IMR-90 (cell line): ENCODE measurements at regions not wholly inside any gene's neighbourhood (a gene's known extent, or its start where the extent isn't known, plus 50 kb on each side); places are given as distances from the start of the nearest gene placed in this dataset.
"Not testable (repeated sequence)": the region's sequence is repeated elsewhere in the genome, so short reads cannot be mapped to it uniquely, and the experiment has no call there.

Experiments
- ATAC-seq: fragments of 200-7000 bp; cut with Tn5 transposase; 2 replicates; pipeline ENCODE4 v1.9.1; 2020; ENCODE audit warnings: low read depth, mild to moderate bottlenecking, moderate library complexity
- BruUV-seq: library from RNA; stranded (reverse); fragments of 400-500 nt; replicated peaks from 2 replicates; lab custom pipeline; 2021; lab: Mats Ljungman, UMichigan
- CTCF ChIA-PET: fragments of 300-600 bp; formaldehyde crosslinking; extraction: SDS; loops from one replicate; lab custom pipeline; 2021; ENCODE audit warnings: antibody characterized with exemption; lab: Yijun Ruan, JAX
- POLR2A ChIA-PET: fragments of 300-600 bp; sonication (Branson Sonifier 250); formaldehyde crosslinking; loops from one replicate; lab custom pipeline; 2022; ENCODE audit warnings: antibody characterized with exemption; ENCODE audit not compliant: unreplicated experiment; lab: Charles Lee
- DNase-seq: peaks from one replicate; pipeline ENCODE4 v3.0.0; 2013
- H2AFZ ChIP-seq: replicated peaks from 2 replicates; pipeline ENCODE3; 2013; ENCODE audit warnings: low read length, mild to moderate bottlenecking; ENCODE audit not compliant: poor library complexity
- H2AK5ac ChIP-seq: 2 replicates; pipeline ENCODE4 v1.6.1; 2013; ENCODE audit warnings: low read depth, low read length, inconsistent platforms
- H2AK9ac ChIP-seq: replicated peaks from 2 replicates; pipeline ENCODE3; 2013; ENCODE audit warnings: mild to moderate bottlenecking, low read depth, low read length, moderate library complexity; ENCODE audit not compliant: poor library complexity
- H2BK120ac ChIP-seq: 2 replicates; pipeline ENCODE4 v1.6.1; 2013; ENCODE audit warnings: low read depth, low read length, inconsistent platforms
- H2BK15ac ChIP-seq: 3 replicates; pipeline ENCODE4 v1.6.1; 2013; ENCODE audit warnings: low read depth, low read length, inconsistent platforms
- H2BK20ac ChIP-seq: 2 replicates; pipeline ENCODE4 v1.6.1; 2013; ENCODE audit warnings: low read depth, mild to moderate bottlenecking, inconsistent platforms, low read length, moderate library complexity
- H2BK5ac ChIP-seq: 2 replicates; pipeline ENCODE4 v1.6.1; 2013; ENCODE audit warnings: mild to moderate bottlenecking, low read depth, low read length, inconsistent platforms; ENCODE audit not compliant: poor library complexity, severe bottlenecking
- H3K14ac ChIP-seq: replicated peaks from 2 replicates; pipeline ENCODE4 v1.6.1; 2013; ENCODE audit warnings: low read depth, low read length, inconsistent platforms
- H3K18ac ChIP-seq: 2 replicates; pipeline ENCODE4 v1.6.1; 2013; ENCODE audit warnings: low read depth, low read length, control low read depth
- H3K23ac ChIP-seq: 2 replicates; pipeline ENCODE4 v1.6.1; 2013; ENCODE audit warnings: low read depth, low read length, inconsistent platforms
- H3K27ac ChIP-seq: 2 replicates; pipeline ENCODE4 v1.5.1; 2013; ENCODE audit warnings: mild to moderate bottlenecking, control low read depth, low read length; ENCODE audit not compliant: insufficient read depth
- H3K27me3 ChIP-seq: 2 replicates; pipeline ENCODE4 v1.6.1; 2013; ENCODE audit warnings: low read length; ENCODE audit not compliant: control insufficient read depth, insufficient read depth
- H3K36me3 ChIP-seq: 2 replicates; pipeline ENCODE4 v1.6.1; 2013; ENCODE audit warnings: low read length, mixed read lengths; ENCODE audit not compliant: control insufficient read depth, insufficient read depth
- H3K4ac ChIP-seq: 2 replicates; pipeline ENCODE4 v1.6.1; 2013; ENCODE audit warnings: low read depth, low read length, inconsistent platforms
- H3K4me1 ChIP-seq: 2 replicates; pipeline ENCODE4 v1.6.1; 2013; ENCODE audit warnings: low read length, mixed read lengths; ENCODE audit not compliant: control insufficient read depth, insufficient read depth
- H3K4me2 ChIP-seq: 2 replicates; pipeline ENCODE4 v1.6.1; 2013; ENCODE audit warnings: low read depth, mild to moderate bottlenecking, control low read depth, low read length, moderate library complexity
- H3K4me3 ChIP-seq: 2 replicates; pipeline ENCODE4 v1.5.1; 2013; ENCODE audit warnings: low read depth, mild to moderate bottlenecking, control low read depth, low read length, moderate library complexity; ENCODE audit not compliant: insufficient read depth
- H3K56ac ChIP-seq: 2 replicates; pipeline ENCODE4 v1.6.1; 2013; ENCODE audit warnings: low read length, inconsistent platforms; ENCODE audit not compliant: insufficient read depth; ENCODE audit errors: extremely low read depth
- H3K79me1 ChIP-seq, 2 experiments: 2 replicates each; pipeline ENCODE4 v1.6.1; 2013; ENCODE audit warnings: low read length in 2 of 2, inconsistent platforms in 1 of 2, low read depth in 1 of 2
- H3K9ac ChIP-seq: 2 replicates; pipeline ENCODE4 v1.6.1; 2013; ENCODE audit warnings: low read depth, low read length, control low read depth
- H3K9me1 ChIP-seq: 2 replicates; pipeline ENCODE4 v1.6.1; 2013; ENCODE audit warnings: low read length, inconsistent platforms; ENCODE audit not compliant: insufficient read depth
- H3K9me3 ChIP-seq: 2 replicates; pipeline ENCODE4 v1.6.1; 2013; ENCODE audit warnings: low read length; ENCODE audit not compliant: control insufficient read depth, insufficient read depth
- H4K20me1 ChIP-seq: 2 replicates; pipeline ENCODE4 v1.6.1; 2013; ENCODE audit warnings: low read length, inconsistent platforms; ENCODE audit not compliant: insufficient read depth
- H4K5ac ChIP-seq: 2 replicates; pipeline ENCODE4 v1.6.1; 2013; ENCODE audit warnings: mild to moderate bottlenecking, low read depth, low read length, control low read depth
- H4K8ac ChIP-seq, 2 experiments: 2 replicates each; pipeline ENCODE4 v1.6.1; 2013; ENCODE audit warnings: low read depth in 2 of 2, low read length in 2 of 2, control low read depth in 1 of 2, inconsistent platforms in 1 of 2
- H4K91ac ChIP-seq: 2 replicates; pipeline ENCODE4 v1.6.1; 2013; ENCODE audit warnings: low read depth, low read length, inconsistent platforms; ENCODE audit not compliant: insufficient read depth
- WGBS, 2 experiments: methylation state at CpG; one replicate each; pipeline versions ENCODE4 v1.1.5 to v1.1.7; 2013; ENCODE audit warnings: missing lambda C conversion rate in 2 of 2; ENCODE audit not compliant: insufficient read length in 1 of 2; ENCODE audit errors: extremely low coverage in 2 of 2; 5-methylcytosine and 5-hydroxymethylcytosine counted together
- dilution Hi-C: fragments of 300-500 bp; cut with HindIII; formaldehyde crosslinking; loops from one replicate; pipeline ENCODE4 v1.14.3; 2018; ENCODE audit warnings: low sequenced_read_pairs; ENCODE audit not compliant: unreplicated experiment
- in situ Hi-C: fragments of 300-500 bp; cut with MboI; formaldehyde crosslinking; loops from 3 replicates; pipeline ENCODE4 v1.14.3; 2019; ENCODE audit warnings: low sequenced_read_pairs, inconsistent platforms, mixed read lengths
- intact Hi-C: fragments of 100-400 bp; cut with micrococcal nuclease; formaldehyde crosslinking; loops from 2 replicates; pipeline ENCODE4 v1.10.0; 2022

- H3K14ac ChIP-seq, intact Hi-C loops, H2BK120ac ChIP-seq, H2AFZ ChIP-seq, POLR2A ChIA-PET, ATAC-seq, H3K56ac ChIP-seq, H3K9me3 ChIP-seq, dilution Hi-C loops, H2AK5ac ChIP-seq, H3K9ac ChIP-seq, H3K4me2 ChIP-seq, H4K5ac ChIP-seq, H3K18ac ChIP-seq, H2BK5ac ChIP-seq, CTCF ChIA-PET, H3K23ac ChIP-seq, in situ Hi-C loops, H3K27ac ChIP-seq, H3K4ac ChIP-seq, H2BK15ac ChIP-seq, H3K27me3 ChIP-seq, H3K9me1 ChIP-seq, H3K4me3 ChIP-seq, DNase-seq, H3K4me1 ChIP-seq, H2BK20ac ChIP-seq, H4K91ac ChIP-seq, H4K8ac ChIP-seq, H4K20me1 ChIP-seq, H3K36me3 ChIP-seq, BruUV-seq, H2AK9ac ChIP-seq: not testable (repeated sequence)
- H3K79me1 ChIP-seq = peaks cover 20 to 27% of the 10 kb centered on the region in 2 experiments
- no CpG with 5 or more reads among the region's 1 CpG for WGBS, 2 experiments
Measured at GRCh38 chr6:144369696-144370095, 84.6 kb downstream of the UTRN start.
